ENCODE measurements at regions not wholly inside any gene's neighbourhood (a gene's known extent, or its start where the extent isn't known, plus 50 kb on each side); places are given as distances from the start of the nearest gene placed in this dataset.

GRCh38 chr3:102304550-102304949 lies 130.3 kb upstream of the ZPLD1 start:
- Mint-ChIP-seq H3K27me3 (ENCODE audit: unreplicated experiment) (no peaks in the 10 kb centered on the region), H3K9me3 (ENCODE audit: low read depth, unreplicated experiment) (no peaks in the 10 kb centered on the region), H3K36me3 (ENCODE audit: insufficient read depth, unreplicated experiment) (no peaks in the 10 kb centered on the region), H3K4me1 (ENCODE audit: low read depth, unreplicated experiment) (no peaks in the 10 kb centered on the region), H3K4me3 (ENCODE audit: low read depth, unreplicated experiment) (no peak overlapping the region), H3K27ac (ENCODE audit: unreplicated experiment) (no peak overlapping the region)
- intact Hi-C loops (cut with micrococcal nuclease; ENCODE audit: unreplicated experiment), result no loop called here
- BruUV-seq (replicated peaks), result no TSS peak
- no peak for TF ChIP-seq CTCF (IDR thresholded peaks at IDR 0.05; ENCODE audit: unreplicated experiment)
- CTCF ChIA-PET, result no interaction called here
- DNase-seq, result no peak

- H3K9me3 Mint-ChIP-seq (ENCODE audit: low read depth, unreplicated experiment), result no peaks in the 10 kb centered on the region
- CTCF ChIA-PET, result no interaction called here
- no peak for TF ChIP-seq CTCF (IDR thresholded peaks at IDR 0.05; ENCODE audit: unreplicated experiment)
- H3K4me3 Mint-ChIP-seq (ENCODE audit: low read depth, unreplicated experiment), result no peak overlapping the region
- no peaks in the 10 kb centered on the region for H3K4me1 Mint-ChIP-seq (ENCODE audit: low read depth, unreplicated experiment)
- H3K27ac Mint-ChIP-seq (ENCODE audit: unreplicated experiment), result no peak overlapping the region
- no peaks in the 10 kb centered on the region for H3K36me3 Mint-ChIP-seq (ENCODE audit: insufficient read depth, unreplicated experiment)
- intact Hi-C loops (cut with micrococcal nuclease; ENCODE audit: unreplicated experiment), result no loop called here
- H3K27me3 Mint-ChIP-seq (ENCODE audit: unreplicated experiment), result no peaks in the 10 kb centered on the region
- BruUV-seq (replicated peaks), result no TSS peak
- DNase-seq, result no peak
Measured at GRCh38 chr3:102307442-102307841, 127.4 kb upstream of the ZPLD1 start.

GRCh38 chr3:102329066-102329465 lies 105.7 kb upstream of the ZPLD1 start:
- BruUV-seq (replicated peaks), result no TSS peak
- CTCF ChIA-PET, result no interaction called here

GRCh38 chr3:102329561-102329960 lies 105.3 kb upstream of the ZPLD1 start:
- H3K9me3 Mint-ChIP-seq (ENCODE audit: low read depth, unreplicated experiment), result no peaks in the 10 kb centered on the region
- no peak for DNase-seq
- H3K4me1 Mint-ChIP-seq (ENCODE audit: low read depth, unreplicated experiment), result no peaks in the 10 kb centered on the region
- no peaks in the 10 kb centered on the region for H3K27me3 Mint-ChIP-seq (ENCODE audit: unreplicated experiment)
- no peak overlapping the region for H3K27ac Mint-ChIP-seq (ENCODE audit: unreplicated experiment)
- H3K36me3 Mint-ChIP-seq (ENCODE audit: insufficient read depth, unreplicated experiment), result no peaks in the 10 kb centered on the region
- no peak overlapping the region for H3K4me3 Mint-ChIP-seq (ENCODE audit: low read depth, unreplicated experiment)
- no TSS peak for BruUV-seq (replicated peaks)
- intact Hi-C loops (cut with micrococcal nuclease; ENCODE audit: unreplicated experiment), result no loop called here
- TF ChIP-seq CTCF (IDR thresholded peaks at IDR 0.05; ENCODE audit: unreplicated experiment), result no peak
- CTCF ChIA-PET, result no interaction called here

More at GRCh38 chr3:102329066-102329465, 105.7 kb upstream of the ZPLD1 start:
- DNase-seq, result no peak
- no peaks in the 10 kb centered on the region for H3K4me1 Mint-ChIP-seq (ENCODE audit: low read depth, unreplicated experiment)
- H3K27me3 Mint-ChIP-seq (ENCODE audit: unreplicated experiment), result no peaks in the 10 kb centered on the region
- H3K4me3 Mint-ChIP-seq (ENCODE audit: low read depth, unreplicated experiment), result no peak overlapping the region
- intact Hi-C loops (cut with micrococcal nuclease; ENCODE audit: unreplicated experiment), result no loop called here
- no peak for TF ChIP-seq CTCF (IDR thresholded peaks at IDR 0.05; ENCODE audit: unreplicated experiment)
- H3K36me3 Mint-ChIP-seq (ENCODE audit: insufficient read depth, unreplicated experiment), result no peaks in the 10 kb centered on the region
- no peaks in the 10 kb centered on the region for H3K9me3 Mint-ChIP-seq (ENCODE audit: low read depth, unreplicated experiment)
- no peak overlapping the region for H3K27ac Mint-ChIP-seq (ENCODE audit: unreplicated experiment)

All from Calu3 (cell line).